ENCODE measurements at regions not wholly inside any gene's neighbourhood (a gene's known extent, or its start where the extent isn't known, plus 50 kb on each side); places are given as distances from the start of the nearest gene placed in this dataset.

GRCh38 chr20:39181490-39181889 lies 219.3 kb downstream of the DHX35 start:
- peaks cover 17% of the 10 kb centered on the region for H3K9me3 Mint-ChIP-seq
- H3K27me3 Mint-ChIP-seq (ENCODE audit: insufficient read depth): no peaks in the 10 kb centered on the region
- H3K4me3 Mint-ChIP-seq: no peak overlapping the region
- DNase-seq: no peak
- H3K27ac Mint-ChIP-seq: no peak overlapping the region
- TF ChIP-seq, protein P1, sequence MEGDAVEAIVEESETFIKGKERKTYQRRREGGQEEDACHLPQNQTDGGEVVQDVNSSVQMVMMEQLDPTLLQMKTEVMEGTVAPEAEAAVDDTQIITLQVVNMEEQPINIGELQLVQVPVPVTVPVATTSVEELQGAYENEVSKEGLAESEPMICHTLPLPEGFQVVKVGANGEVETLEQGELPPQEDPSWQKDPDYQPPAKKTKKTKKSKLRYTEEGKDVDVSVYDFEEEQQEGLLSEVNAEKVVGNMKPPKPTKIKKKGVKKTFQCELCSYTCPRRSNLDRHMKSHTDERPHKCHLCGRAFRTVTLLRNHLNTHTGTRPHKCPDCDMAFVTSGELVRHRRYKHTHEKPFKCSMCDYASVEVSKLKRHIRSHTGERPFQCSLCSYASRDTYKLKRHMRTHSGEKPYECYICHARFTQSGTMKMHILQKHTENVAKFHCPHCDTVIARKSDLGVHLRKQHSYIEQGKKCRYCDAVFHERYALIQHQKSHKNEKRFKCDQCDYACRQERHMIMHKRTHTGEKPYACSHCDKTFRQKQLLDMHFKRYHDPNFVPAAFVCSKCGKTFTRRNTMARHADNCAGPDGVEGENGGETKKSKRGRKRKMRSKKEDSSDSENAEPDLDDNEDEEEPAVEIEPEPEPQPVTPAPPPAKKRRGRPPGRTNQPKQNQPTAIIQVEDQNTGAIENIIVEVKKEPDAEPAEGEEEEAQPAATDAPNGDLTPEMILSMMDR (IDR thresholded peaks at IDR 0.05): no peak
- H3K4me1 Mint-ChIP-seq (ENCODE audit: low read depth): no peaks in the 10 kb centered on the region
- no peaks in the 10 kb centered on the region for H3K36me3 Mint-ChIP-seq (ENCODE audit: low read depth)

DNA sequence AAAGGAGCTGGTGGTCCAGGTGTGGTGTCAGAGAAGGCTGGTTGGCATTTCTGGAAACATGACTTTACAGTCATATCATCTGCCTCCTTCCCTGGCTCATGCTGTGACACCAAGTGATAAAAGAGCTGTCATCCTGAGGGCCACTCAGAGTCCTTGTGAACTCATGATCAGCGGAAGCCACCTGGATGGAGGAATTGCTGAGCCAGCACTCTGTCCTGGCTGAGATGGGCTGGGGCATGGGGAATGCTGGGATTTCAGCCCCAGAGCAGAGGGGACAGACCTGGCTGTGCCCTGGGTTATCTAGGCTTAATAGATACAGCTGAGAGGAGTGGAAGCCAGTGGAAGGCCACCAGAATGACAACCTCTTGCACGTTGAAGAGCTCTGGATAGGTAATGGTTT lies 214.3 kb downstream of the DHX35 start:
- Mint-ChIP-seq H3K27me3 (ENCODE audit: insufficient read depth) (no peaks in the 10 kb centered on the region), H3K4me3 (no peak overlapping the region)

GRCh38 chr20:39170896-39171463 lies 208.8 kb downstream of the DHX35 start:
- Mint-ChIP-seq H3K4me1 (ENCODE audit: low read depth) (no peaks in the 10 kb centered on the region), H3K9me3 (peaks cover 22% of the 10 kb centered on the region; the same call in 1 of the 2 replicates), H3K27ac (no peak overlapping the region), H3K36me3 (ENCODE audit: low read depth) (no peaks in the 10 kb centered on the region), H3K4me3 (no peak overlapping the region), H3K27me3 (ENCODE audit: insufficient read depth) (no peaks in the 10 kb centered on the region; the same call in 1 of the 2 replicates)
- no peak for DNase-seq
- TF ChIP-seq, protein P1 (IDR thresholded peaks at IDR 0.05): no peak

More for the DNA sequence above, 214.3 kb downstream of the DHX35 start:
- Mint-ChIP-seq H3K9me3 (peaks cover 20% of the 10 kb centered on the region), H3K4me1 (ENCODE audit: low read depth) (no peaks in the 10 kb centered on the region), H3K36me3 (ENCODE audit: low read depth) (no peaks in the 10 kb centered on the region), H3K27ac (no peak overlapping the region)
- TF ChIP-seq, protein P1 (IDR thresholded peaks at IDR 0.05): no peak
- DNase-seq: no peak

DNA sequence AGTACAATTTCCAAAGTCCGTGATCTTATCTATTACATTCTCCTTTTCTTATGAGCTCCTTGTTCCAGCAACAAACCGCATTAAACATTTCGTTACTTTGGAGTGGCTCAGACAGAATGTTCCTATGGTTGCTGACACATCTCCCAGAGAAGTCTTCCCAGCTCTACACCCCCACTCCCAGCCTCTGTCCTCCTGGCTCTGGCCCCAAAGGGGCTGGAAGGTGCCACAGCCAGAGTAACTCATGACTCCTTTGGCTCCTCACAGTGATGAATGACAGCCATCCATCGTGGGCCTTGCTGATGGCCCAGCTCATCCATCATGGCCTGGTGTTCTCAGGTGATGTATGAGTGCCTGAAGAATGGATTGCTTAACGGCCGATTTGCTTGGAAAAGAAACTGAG lies 203.0 kb downstream of the DHX35 start:
- TF ChIP-seq, protein P1 (IDR thresholded peaks at IDR 0.05): no peak
- DNase-seq: no peak
- Mint-ChIP-seq H3K27ac (no peak overlapping the region), H3K4me3 (no peak overlapping the region), H3K36me3 (ENCODE audit: low read depth) (no peaks in the 10 kb centered on the region), H3K4me1 (ENCODE audit: low read depth) (no peaks in the 10 kb centered on the region), H3K9me3 (peaks cover 29% of the 10 kb centered on the region), H3K27me3 (ENCODE audit: insufficient read depth) (peaks cover 3% of the 10 kb centered on the region)

DNA sequence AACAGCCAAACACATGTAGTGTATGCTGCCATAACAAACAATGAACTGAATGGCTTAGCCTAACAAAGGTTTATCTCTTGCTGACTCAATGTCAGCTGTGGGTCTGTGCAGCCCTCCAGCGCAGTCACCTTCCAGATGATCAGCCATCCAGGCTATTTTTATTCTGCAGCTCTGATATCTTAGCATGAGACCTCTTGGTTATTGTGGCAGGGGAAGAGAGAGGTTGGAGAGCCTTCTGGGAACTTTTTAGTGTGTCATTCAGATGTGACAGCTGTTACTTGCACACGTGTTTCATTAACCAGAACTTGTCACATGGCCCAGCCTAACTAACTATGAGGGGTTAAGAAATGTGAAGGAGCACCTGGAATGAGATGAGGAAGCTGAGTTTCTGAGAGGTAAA lies 202.5 kb downstream of the DHX35 start:
- TF ChIP-seq, protein P1 (IDR thresholded peaks at IDR 0.05): no peak

More for the DNA sequence above, 202.5 kb downstream of the DHX35 start:
- DNase-seq: no peak
- peaks cover 34% of the 10 kb centered on the region for H3K9me3 Mint-ChIP-seq
- H3K27me3 Mint-ChIP-seq (ENCODE audit: insufficient read depth): peaks cover 3% of the 10 kb centered on the region
- no peak overlapping the region for H3K27ac Mint-ChIP-seq
- no peaks in the 10 kb centered on the region for H3K4me1 Mint-ChIP-seq (ENCODE audit: low read depth)
- H3K36me3 Mint-ChIP-seq (ENCODE audit: low read depth): no peaks in the 10 kb centered on the region
- no peak overlapping the region for H3K4me3 Mint-ChIP-seq
